ENCODE measurements at regions not wholly inside any gene's neighbourhood (a gene's known extent, or its start where the extent isn't known, plus 50 kb on each side); places are given as distances from the start of the nearest gene placed in this dataset.
"Not testable (repeated sequence)": the region's sequence is repeated elsewhere in the genome, so short reads cannot be mapped to it uniquely, and the experiment has no call there.

DNA sequence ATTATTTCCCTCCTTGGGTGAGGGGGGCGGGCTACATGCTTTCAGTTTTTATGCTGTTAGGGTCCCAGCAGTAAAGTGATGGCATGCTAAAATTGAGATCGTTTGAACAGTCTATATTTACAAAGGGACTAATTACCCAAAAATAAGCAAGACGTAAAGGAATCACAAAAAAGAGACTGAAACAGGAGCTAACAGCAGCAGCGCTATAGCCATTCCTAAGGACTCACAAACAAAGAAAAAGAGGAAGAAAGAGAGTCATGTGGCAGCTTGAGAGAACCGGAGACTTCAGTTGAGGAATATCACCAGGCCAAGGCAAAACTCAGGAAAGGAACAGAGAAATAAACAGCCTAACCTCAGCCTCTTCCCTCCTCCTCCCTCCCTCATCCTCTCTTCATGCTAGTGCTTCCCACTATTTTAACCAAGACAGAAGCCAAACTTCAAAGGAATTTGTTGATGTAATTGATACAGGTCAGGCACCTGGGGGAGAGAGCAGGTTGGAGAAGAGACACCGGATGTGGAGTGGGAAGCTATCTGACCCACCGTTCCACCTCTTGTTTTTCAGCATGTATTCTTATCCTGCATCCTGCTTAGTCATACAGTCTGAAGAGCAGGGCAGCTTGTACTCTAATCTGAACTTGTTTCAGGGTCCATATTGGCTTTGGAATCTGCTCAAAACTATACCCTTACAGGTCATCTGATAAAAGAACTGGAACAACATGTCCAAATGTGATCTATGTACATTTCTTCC is 383.7 kb downstream of the NAF1 start:
- Histone ChIP-seq H3K27ac (no peak overlapping the region), H3K4me3 (no peak overlapping the region), H3K36me3 (no peaks in the 10 kb centered on the region), H3K27me3 (no peaks in the 10 kb centered on the region), H3K9me3 (replicated peaks) (no peaks in the 10 kb centered on the region), H3K4me1 (no peaks in the 10 kb centered on the region)
- no peak for DNase-seq

- no peak overlapping the region for H3K27ac ChIP-seq
- no peaks in the 10 kb centered on the region for H3K27me3 ChIP-seq
- H3K4me1 ChIP-seq, result no peaks in the 10 kb centered on the region
- H3K36me3 ChIP-seq, result no peaks in the 10 kb centered on the region
- DNase-seq, result no peak
- H3K9me3 ChIP-seq (replicated peaks), result no peaks in the 10 kb centered on the region
- H3K4me3 ChIP-seq, result no peak overlapping the region
Observed at GRCh38 chr4:162782096-162782777, 384.5 kb downstream of the NAF1 start.

- Histone ChIP-seq H3K27me3 (no peaks in the 10 kb centered on the region), H3K4me1 (no peaks in the 10 kb centered on the region), H3K4me3 (no peak overlapping the region), H3K27ac (no peak overlapping the region), H3K9me3 (replicated peaks) (no peaks in the 10 kb centered on the region), H3K36me3 (no peaks in the 10 kb centered on the region)
- no peak for DNase-seq
Observed at GRCh38 chr4:162770761-162771490, 395.8 kb downstream of the NAF1 start.

- Histone ChIP-seq H3K4me1 (no peaks in the 10 kb centered on the region), H3K27ac (no peak overlapping the region), H3K36me3 (no peaks in the 10 kb centered on the region), H3K27me3 (no peaks in the 10 kb centered on the region), H3K9me3 (replicated peaks) (no peaks in the 10 kb centered on the region), H3K4me3 (no peak overlapping the region)
- DNase-seq, result no peak
Observed at GRCh38 chr4:162767083-162767482, 399.6 kb downstream of the NAF1 start.

DNA sequence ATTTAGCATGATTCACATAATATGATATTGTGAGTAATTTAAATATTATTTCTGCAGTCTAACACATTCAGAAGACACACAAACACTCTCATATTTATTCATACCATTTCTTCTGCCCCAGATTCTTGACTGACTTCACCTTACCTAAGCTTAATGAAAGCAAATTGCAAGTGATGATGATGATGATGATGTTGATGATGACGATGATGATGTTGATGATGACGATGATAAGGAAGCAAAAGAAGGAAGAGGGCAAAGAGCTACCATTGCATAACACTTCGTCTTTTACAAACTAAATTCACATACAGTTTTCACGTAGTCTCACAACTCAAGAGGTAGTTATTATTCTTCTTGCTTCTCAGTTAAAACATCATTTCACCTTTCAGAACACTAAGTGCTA is 404.7 kb downstream of the NAF1 start:
- Histone ChIP-seq H3K4me1 (no peaks in the 10 kb centered on the region), H3K36me3 (no peaks in the 10 kb centered on the region), H3K27ac (no peak overlapping the region), H3K9me3 (replicated peaks) (no peaks in the 10 kb centered on the region), H3K4me3 (no peak overlapping the region), H3K27me3 (no peaks in the 10 kb centered on the region)
- no peak for DNase-seq

DNA sequence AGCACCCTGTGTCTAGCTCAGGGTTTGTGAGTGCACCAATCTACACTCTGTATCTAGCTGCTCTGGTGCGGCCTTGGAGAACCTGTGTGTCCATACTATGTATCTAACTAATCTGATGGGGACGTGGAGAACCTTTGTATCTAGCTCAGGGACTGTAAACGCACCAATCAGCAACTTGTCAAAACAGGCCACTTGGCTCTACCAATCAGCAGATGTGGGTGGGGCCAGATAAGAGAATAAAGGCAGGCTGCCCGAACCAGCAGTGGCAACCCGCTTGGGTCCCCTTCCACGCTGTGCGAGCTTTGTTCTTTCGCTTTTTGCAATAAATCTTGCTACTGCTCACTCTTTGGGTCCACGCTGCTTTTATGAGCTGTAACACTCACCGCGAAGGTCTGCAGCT is 426.5 kb downstream of the NAF1 start:
- not testable (repeated sequence) for H3K4me3 ChIP-seq; H3K27me3 ChIP-seq; H3K4me1 ChIP-seq; H3K9me3 ChIP-seq (replicated peaks); H3K36me3 ChIP-seq; H3K27ac ChIP-seq; DNase-seq

DNA sequence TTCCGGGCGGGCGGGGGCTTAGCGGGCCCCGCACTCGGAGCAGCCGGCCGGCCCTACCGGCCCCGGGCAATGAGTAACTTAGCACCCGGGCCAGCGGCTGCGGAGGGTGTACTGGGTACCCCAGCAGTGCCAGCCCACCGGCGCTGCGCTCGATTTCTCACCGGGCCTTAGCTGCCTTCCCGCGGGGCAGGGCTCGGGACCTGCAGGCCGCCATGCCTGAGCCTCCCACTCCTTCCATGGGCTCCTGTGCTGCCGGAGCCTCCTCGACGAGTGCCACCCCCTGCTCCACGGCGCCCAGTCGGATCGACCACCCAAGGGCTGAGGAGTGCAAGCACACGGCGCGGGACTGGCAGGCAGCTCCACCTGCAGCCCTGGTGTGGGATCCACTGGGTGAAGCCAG is 427.1 kb downstream of the NAF1 start:
- H3K4me3 ChIP-seq; H3K36me3 ChIP-seq; DNase-seq; H3K4me1 ChIP-seq; H3K9me3 ChIP-seq (replicated peaks); H3K27ac ChIP-seq; H3K27me3 ChIP-seq: not testable (repeated sequence)

- Histone ChIP-seq H3K27ac (no peak overlapping the region), H3K27me3 (no peaks in the 10 kb centered on the region), H3K4me1 (no peaks in the 10 kb centered on the region), H3K4me3 (no peak overlapping the region), H3K9me3 (replicated peaks) (no peaks in the 10 kb centered on the region), H3K36me3 (no peaks in the 10 kb centered on the region)
- no peak for DNase-seq
Observed at GRCh38 chr4:162732876-162733275, 433.8 kb downstream of the NAF1 start.

DNA sequence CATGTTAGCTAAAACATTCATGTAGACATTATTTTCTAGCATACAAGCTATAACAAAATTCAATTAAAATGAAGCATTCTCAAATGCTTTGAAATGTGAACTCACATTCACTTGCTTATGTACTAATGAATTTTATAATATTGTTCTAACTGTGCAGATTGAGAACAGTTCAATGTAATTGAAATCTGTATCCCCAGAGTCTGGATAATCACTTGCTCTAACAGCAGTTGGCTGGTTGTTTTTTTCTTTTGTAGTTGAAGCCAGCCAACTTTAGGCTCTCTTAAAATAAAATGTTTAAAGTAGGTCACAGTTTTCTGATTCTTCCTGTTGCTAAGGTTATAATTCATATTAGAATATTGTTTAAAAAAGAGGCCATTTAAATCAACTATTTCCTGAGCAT is 438.9 kb downstream of the NAF1 start:
- no peaks in the 10 kb centered on the region for H3K36me3 ChIP-seq
- no peak overlapping the region for H3K4me3 ChIP-seq
- H3K9me3 ChIP-seq (replicated peaks), result no peaks in the 10 kb centered on the region
- H3K27me3 ChIP-seq, result no peaks in the 10 kb centered on the region
- no peak for DNase-seq
- H3K27ac ChIP-seq, result no peak overlapping the region
- no peaks in the 10 kb centered on the region for H3K4me1 ChIP-seq

DNA sequence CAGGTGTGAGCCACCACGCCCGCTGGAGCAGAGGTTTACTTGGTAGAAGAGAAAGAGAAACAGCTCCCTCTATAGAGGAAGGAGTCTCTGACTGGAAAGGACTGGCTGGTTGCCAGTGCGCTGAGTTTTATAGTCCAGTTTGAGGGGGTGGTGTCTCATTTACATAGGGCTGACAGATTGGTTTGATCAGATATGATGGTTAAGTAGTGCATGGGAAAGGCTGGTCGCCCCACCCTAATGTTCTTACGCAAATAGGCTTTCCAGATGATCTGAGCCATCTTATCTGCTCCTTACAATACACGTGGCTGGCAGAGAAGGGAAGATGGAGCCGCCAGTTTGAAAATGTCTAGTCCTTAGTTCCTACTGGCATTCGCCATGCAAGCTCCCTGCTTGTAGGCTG is 439.5 kb downstream of the NAF1 start:
- H3K4me1 ChIP-seq, result no peaks in the 10 kb centered on the region
- H3K36me3 ChIP-seq, result no peaks in the 10 kb centered on the region
- no peak for DNase-seq
- H3K27ac ChIP-seq, result no peak overlapping the region
- H3K4me3 ChIP-seq, result no peak overlapping the region
- H3K27me3 ChIP-seq, result no peaks in the 10 kb centered on the region
- no peaks in the 10 kb centered on the region for H3K9me3 ChIP-seq (replicated peaks)

DNA sequence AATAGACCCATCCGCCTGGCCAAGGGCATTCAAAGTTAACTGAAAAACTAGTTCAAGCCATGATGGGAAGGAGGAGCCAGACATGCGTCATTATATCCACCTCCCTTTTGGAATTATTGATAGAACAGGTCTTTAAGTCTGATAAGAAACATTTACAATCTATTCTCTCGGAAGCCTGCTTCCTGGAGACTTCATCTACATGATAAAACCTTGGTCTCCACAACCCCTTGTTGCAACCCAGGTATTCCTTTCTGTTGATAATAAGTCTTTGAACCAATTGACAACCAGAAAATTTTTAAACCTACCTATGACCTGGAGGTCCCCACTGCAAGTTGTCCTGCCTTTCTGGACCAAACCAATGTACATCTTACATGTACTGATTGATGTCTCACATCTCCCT is 451.3 kb downstream of the NAF1 start:
- Histone ChIP-seq H3K27ac (no peak overlapping the region), H3K9me3 (replicated peaks) (no peaks in the 10 kb centered on the region), H3K27me3 (no peaks in the 10 kb centered on the region), H3K4me3 (no peak overlapping the region), H3K4me1 (no peaks in the 10 kb centered on the region), H3K36me3 (no peaks in the 10 kb centered on the region)
- no peak for DNase-seq

- DNase-seq, result no peak
- Histone ChIP-seq H3K4me1 (no peaks in the 10 kb centered on the region), H3K36me3 (no peaks in the 10 kb centered on the region), H3K4me3 (no peak overlapping the region), H3K27me3 (no peaks in the 10 kb centered on the region), H3K27ac (no peak overlapping the region), H3K9me3 (replicated peaks) (no peaks in the 10 kb centered on the region)
Observed at GRCh38 chr4:162707962-162708361, 458.7 kb downstream of the NAF1 start.

- no peak for DNase-seq
- H3K9me3 ChIP-seq (replicated peaks), result no peaks in the 10 kb centered on the region
- no peaks in the 10 kb centered on the region for H3K36me3 ChIP-seq
- no peak overlapping the region for H3K27ac ChIP-seq
- H3K4me3 ChIP-seq, result no peak overlapping the region
- no peaks in the 10 kb centered on the region for H3K27me3 ChIP-seq
- no peaks in the 10 kb centered on the region for H3K4me1 ChIP-seq
Observed at GRCh38 chr4:162706632-162707031, 460.1 kb downstream of the NAF1 start.

- H3K36me3 ChIP-seq, result no peaks in the 10 kb centered on the region
- H3K27me3 ChIP-seq, result no peaks in the 10 kb centered on the region
- no peak for DNase-seq
- no peak overlapping the region for H3K4me3 ChIP-seq
- H3K9me3 ChIP-seq (replicated peaks), result no peaks in the 10 kb centered on the region
- H3K27ac ChIP-seq, result no peak overlapping the region
- H3K4me1 ChIP-seq, result no peaks in the 10 kb centered on the region
Observed at GRCh38 chr4:162706051-162706450, 460.6 kb downstream of the NAF1 start.

DNA sequence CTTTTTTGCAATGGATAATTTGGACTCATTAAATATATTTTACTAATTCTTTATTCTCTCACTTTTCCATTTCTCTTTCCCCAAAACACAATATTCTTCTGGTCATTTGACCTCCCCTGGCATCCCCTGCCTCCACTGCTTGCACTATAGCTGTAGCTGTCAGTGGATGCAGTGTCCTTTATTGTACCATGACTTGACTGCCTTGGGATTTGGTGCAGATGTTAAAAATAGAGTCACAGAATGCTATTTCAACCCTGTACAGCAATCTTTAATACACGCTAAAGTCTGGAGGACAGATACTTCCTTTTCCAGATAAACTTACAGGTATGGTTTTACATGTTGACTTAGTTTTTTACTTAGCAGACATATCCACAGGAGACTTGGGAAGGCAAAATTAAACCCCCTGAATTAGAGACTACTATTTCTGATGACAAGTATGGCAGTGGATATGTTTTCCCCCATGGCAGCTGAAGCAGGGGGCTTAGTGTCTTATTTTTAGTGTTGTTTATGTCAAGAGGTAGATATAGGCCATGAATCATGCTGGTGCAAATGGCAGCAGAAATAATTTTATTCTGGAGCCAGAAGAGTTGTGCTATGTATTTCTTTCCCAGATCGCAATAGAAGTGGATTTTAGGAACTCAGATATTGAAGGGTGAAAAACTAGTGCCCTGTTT is 461.4 kb downstream of the NAF1 start:
- Histone ChIP-seq H3K27ac (no peak overlapping the region), H3K36me3 (no peaks in the 10 kb centered on the region), H3K27me3 (no peaks in the 10 kb centered on the region), H3K9me3 (replicated peaks) (no peaks in the 10 kb centered on the region), H3K4me3 (no peak overlapping the region), H3K4me1 (no peaks in the 10 kb centered on the region)
- DNase-seq, result no peak
